ENCODE measurements at regions not wholly inside any gene's neighbourhood (a gene's known extent, or its start where the extent isn't known, plus 50 kb on each side); places are given as distances from the start of the nearest gene placed in this dataset.
"Not testable (repeated sequence)": the region's sequence is repeated elsewhere in the genome, so short reads cannot be mapped to it uniquely, and the experiment has no call there.

DNA sequence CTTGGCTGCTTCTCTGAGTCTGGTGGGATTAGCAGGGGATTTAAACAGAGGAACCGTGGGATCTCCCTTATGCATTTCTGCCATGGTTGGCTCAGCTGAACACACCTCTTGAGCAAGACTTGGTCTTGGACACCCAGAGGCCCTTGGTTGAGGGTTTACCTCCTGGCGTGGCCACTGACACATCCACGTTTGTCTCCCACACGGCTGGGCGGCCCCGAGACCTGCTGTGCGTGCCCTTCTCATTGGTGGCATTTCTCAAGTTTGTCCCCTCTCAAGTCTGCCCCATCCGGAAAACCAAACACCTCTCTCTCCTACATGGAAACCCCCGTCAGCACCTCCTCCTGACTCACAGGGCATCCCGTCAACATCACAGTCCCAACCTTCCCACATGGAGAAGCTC is 66.0 kb upstream of the MUC20 start:
- intact Hi-C loops (cut with micrococcal nuclease): loop anchor here (10.0 kb wide), 1 partner anchor 200 kb away; no protein-coding TSS in a partner anchor
- H3K27me3 ChIP-seq (ENCODE audit: control insufficient read depth in 2 of 2, insufficient read depth in 2 of 2, low read length in 2 of 2); H2AFZ ChIP-seq (ENCODE audit: low read depth, low read length); H3K9me1 ChIP-seq (replicated peaks; ENCODE audit: control insufficient read depth, extremely low read depth, insufficient read depth, low read length); FAIRE-seq; CTCF ChIA-PET; H3K36me3 ChIP-seq (ENCODE audit: control insufficient read depth in 2 of 2, extremely low read depth in 1 of 2, insufficient read depth in 2 of 2, low read length in 2 of 2); H4K20me1 ChIP-seq (replicated peaks; ENCODE audit: control insufficient read depth, extremely low read depth, insufficient read depth, low read length); POLR2A ChIA-PET; H3K4me3 ChIP-seq (replicated peaks in 1 of 3; ENCODE audit: insufficient read depth in 1 of 3, low read depth in 1 of 3, low read length in 3 of 3); H3K4me2 ChIP-seq (ENCODE audit: insufficient read depth, low read length); H3K79me2 ChIP-seq (ENCODE audit: control insufficient read depth, insufficient read depth, low read length); dilution Hi-C loops (cut with MboI; ENCODE audit: extremely low pct_ligation_motif_present, low sequenced_read_pairs); DNase-seq (ENCODE audit: low read depth, low spot score); H3K4me1 ChIP-seq (ENCODE audit: control insufficient read depth, extremely low read depth, insufficient read depth, low read length); H3K27ac ChIP-seq (ENCODE audit: insufficient read depth, low read depth, low read length); H3K9me3 ChIP-seq (replicated peaks; ENCODE audit: control insufficient read depth, insufficient read depth, low read length); BruUV-seq (replicated peaks); H3K9ac ChIP-seq (replicated peaks; ENCODE audit: extremely low read depth, insufficient read depth, low read length): not testable (repeated sequence)

DNA sequence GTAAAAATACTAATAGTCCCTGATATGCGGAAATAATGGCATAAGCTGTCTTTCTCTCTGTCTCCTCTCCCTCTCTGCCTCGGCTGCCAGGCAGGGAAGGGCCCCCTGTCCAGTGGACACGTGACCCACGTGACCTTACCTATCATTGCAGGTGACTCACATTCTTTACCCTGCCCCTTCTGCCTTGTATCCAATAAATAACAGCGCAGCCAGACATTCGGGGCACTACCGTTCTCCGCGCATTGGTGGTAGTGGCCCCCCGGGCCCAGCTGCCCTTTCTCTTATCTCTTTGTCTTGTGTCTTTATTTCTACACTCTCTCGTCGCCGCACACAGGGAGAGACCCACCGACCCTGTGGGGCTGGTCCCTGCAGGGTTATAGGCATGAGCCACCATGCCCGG is 66.6 kb upstream of the MUC20 start:
- DNase-seq (ENCODE audit: low read depth, low spot score); H3K27me3 ChIP-seq (ENCODE audit: control insufficient read depth in 2 of 2, insufficient read depth in 2 of 2, low read length in 2 of 2); POLR2A ChIA-PET; CTCF ChIA-PET; H4K20me1 ChIP-seq (replicated peaks; ENCODE audit: control insufficient read depth, extremely low read depth, insufficient read depth, low read length); H3K36me3 ChIP-seq (ENCODE audit: control insufficient read depth in 2 of 2, extremely low read depth in 1 of 2, insufficient read depth in 2 of 2, low read length in 2 of 2); H3K4me2 ChIP-seq (ENCODE audit: insufficient read depth, low read length); H3K79me2 ChIP-seq (ENCODE audit: control insufficient read depth, insufficient read depth, low read length); H3K9ac ChIP-seq (replicated peaks; ENCODE audit: extremely low read depth, insufficient read depth, low read length); H3K9me3 ChIP-seq (replicated peaks; ENCODE audit: control insufficient read depth, insufficient read depth, low read length); H2AFZ ChIP-seq (ENCODE audit: low read depth, low read length); H3K4me3 ChIP-seq (replicated peaks in 1 of 3; ENCODE audit: insufficient read depth in 1 of 3, low read depth in 1 of 3, low read length in 3 of 3); H3K9me1 ChIP-seq (replicated peaks; ENCODE audit: control insufficient read depth, extremely low read depth, insufficient read depth, low read length); BruUV-seq (replicated peaks); dilution Hi-C loops (cut with MboI; ENCODE audit: extremely low pct_ligation_motif_present, low sequenced_read_pairs); H3K27ac ChIP-seq (ENCODE audit: insufficient read depth, low read depth, low read length); FAIRE-seq; H3K4me1 ChIP-seq (ENCODE audit: control insufficient read depth, extremely low read depth, insufficient read depth, low read length): not testable (repeated sequence)
- intact Hi-C loops (cut with micrococcal nuclease): loop anchor here (10.0 kb wide), 1 partner anchor 201 kb away; no protein-coding TSS in a partner anchor

DNA sequence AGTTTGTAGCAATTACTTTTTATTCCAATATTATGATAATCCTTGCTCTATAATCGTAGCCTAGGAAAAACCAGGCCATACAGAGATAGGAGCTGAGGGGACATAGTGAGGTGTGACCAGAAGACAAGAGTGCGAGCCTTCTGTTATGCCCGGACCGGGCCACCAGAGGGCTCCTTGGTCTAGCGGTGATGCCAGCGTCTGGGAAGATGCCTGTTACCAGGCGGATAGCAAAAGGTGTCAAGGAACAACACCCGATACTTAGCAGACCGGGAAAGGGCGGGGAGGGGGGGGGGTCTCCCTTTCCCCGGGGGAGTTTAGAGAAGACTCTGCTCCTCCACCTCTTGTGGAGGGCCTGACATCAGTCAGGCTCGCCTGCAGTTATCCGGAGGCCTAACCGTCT is 67.1 kb upstream of the MUC20 start:
- dilution Hi-C loops (cut with MboI; ENCODE audit: extremely low pct_ligation_motif_present, low sequenced_read_pairs); BruUV-seq (replicated peaks); H3K4me1 ChIP-seq (ENCODE audit: control insufficient read depth, extremely low read depth, insufficient read depth, low read length); H3K79me2 ChIP-seq (ENCODE audit: control insufficient read depth, insufficient read depth, low read length); H4K20me1 ChIP-seq (replicated peaks; ENCODE audit: control insufficient read depth, extremely low read depth, insufficient read depth, low read length); H3K9me1 ChIP-seq (replicated peaks; ENCODE audit: control insufficient read depth, extremely low read depth, insufficient read depth, low read length); CTCF ChIA-PET; H3K9ac ChIP-seq (replicated peaks; ENCODE audit: extremely low read depth, insufficient read depth, low read length); FAIRE-seq; POLR2A ChIA-PET; H3K36me3 ChIP-seq (ENCODE audit: control insufficient read depth in 2 of 2, extremely low read depth in 1 of 2, insufficient read depth in 2 of 2, low read length in 2 of 2); H2AFZ ChIP-seq (ENCODE audit: low read depth, low read length); H3K9me3 ChIP-seq (replicated peaks; ENCODE audit: control insufficient read depth, insufficient read depth, low read length); H3K27ac ChIP-seq (ENCODE audit: insufficient read depth, low read depth, low read length); H3K4me3 ChIP-seq (replicated peaks in 1 of 3; ENCODE audit: insufficient read depth in 1 of 3, low read depth in 1 of 3, low read length in 3 of 3); DNase-seq (ENCODE audit: low read depth, low spot score); H3K4me2 ChIP-seq (ENCODE audit: insufficient read depth, low read length); H3K27me3 ChIP-seq (ENCODE audit: control insufficient read depth in 2 of 2, insufficient read depth in 2 of 2, low read length in 2 of 2): not testable (repeated sequence)
- intact Hi-C loops (cut with micrococcal nuclease): loop anchor here (10.0 kb wide), 1 partner anchor 201 kb away; no protein-coding TSS in a partner anchor

DNA sequence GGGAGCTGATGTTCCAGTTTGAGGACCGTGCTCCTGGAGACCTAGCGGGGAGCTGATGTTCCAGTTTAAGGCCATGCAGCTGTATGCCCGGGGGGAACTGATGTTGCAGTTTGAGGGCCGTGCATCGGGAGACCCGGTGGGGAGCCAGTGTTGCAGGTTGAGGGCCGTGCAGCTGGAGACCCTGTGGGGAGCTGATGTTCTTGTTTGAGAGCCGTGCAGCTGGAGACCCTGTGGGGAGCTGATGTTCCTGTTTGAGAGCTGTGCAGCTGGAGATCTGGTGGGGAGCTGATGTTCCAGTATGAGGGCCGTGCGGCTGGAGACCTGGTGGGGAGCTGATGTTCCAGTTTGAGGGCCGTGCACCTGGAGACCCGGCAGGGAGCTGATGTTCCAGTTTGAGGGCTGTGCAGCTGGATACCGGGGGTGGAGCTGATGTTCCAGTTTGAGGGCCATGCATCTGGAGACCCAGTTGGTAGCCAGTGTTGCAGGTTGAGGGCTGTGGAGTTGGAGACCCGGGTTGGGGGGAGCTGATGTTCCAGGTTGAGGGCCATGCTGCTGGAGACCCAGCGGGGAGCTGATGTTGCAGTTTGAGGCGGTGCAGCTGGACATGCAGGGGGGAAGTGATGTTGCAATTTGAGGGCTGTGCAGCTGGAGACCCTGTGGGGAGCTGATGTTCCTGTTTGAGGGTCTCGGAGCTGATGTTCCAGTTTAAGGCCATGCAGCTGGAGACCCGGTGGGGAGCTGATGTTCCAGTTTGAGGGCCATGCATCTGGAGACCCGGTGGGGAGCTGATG is 64.4 kb upstream of the APOD start:
- dilution Hi-C loops (cut with MboI; ENCODE audit: extremely low pct_ligation_motif_present, low sequenced_read_pairs); intact Hi-C loops (cut with micrococcal nuclease); H3K4me3 ChIP-seq (replicated peaks in 1 of 3; ENCODE audit: insufficient read depth in 1 of 3, low read depth in 1 of 3, low read length in 3 of 3); H4K20me1 ChIP-seq (replicated peaks; ENCODE audit: control insufficient read depth, extremely low read depth, insufficient read depth, low read length); H3K9me1 ChIP-seq (replicated peaks; ENCODE audit: control insufficient read depth, extremely low read depth, insufficient read depth, low read length); CTCF ChIA-PET; H3K36me3 ChIP-seq (ENCODE audit: control insufficient read depth in 2 of 2, extremely low read depth in 1 of 2, insufficient read depth in 2 of 2, low read length in 2 of 2); H3K27me3 ChIP-seq (ENCODE audit: control insufficient read depth in 2 of 2, insufficient read depth in 2 of 2, low read length in 2 of 2); H3K4me2 ChIP-seq (ENCODE audit: insufficient read depth, low read length); H3K27ac ChIP-seq (ENCODE audit: insufficient read depth, low read depth, low read length); H3K9ac ChIP-seq (replicated peaks; ENCODE audit: extremely low read depth, insufficient read depth, low read length); H3K9me3 ChIP-seq (replicated peaks; ENCODE audit: control insufficient read depth, insufficient read depth, low read length); DNase-seq (ENCODE audit: low read depth, low spot score); BruUV-seq (replicated peaks); FAIRE-seq; H3K79me2 ChIP-seq (ENCODE audit: control insufficient read depth, insufficient read depth, low read length); H3K4me1 ChIP-seq (ENCODE audit: control insufficient read depth, extremely low read depth, insufficient read depth, low read length); POLR2A ChIA-PET; H2AFZ ChIP-seq (ENCODE audit: low read depth, low read length): not testable (repeated sequence)
